DOHH2 (cell line): ENCODE measurements at regions not wholly inside any gene's neighbourhood (a gene's known extent, or its start where the extent isn't known, plus 50 kb on each side); places are given as distances from the start of the nearest gene placed in this dataset.

Experiments
- H3F3A ChIP-seq: fragments of 200-600 bp; sonication (generic), shearing (Covaris generic); 2 replicates; pipeline ENCODE4 v1.6.0; 2016; ENCODE audit warnings: antibody characterized with exemption, mild to moderate bottlenecking; ENCODE audit not compliant: control insufficient read depth, insufficient read depth
- H3K27ac ChIP-seq: fragments of 200-600 bp; sonication (generic); 2 replicates; pipeline ENCODE4 v1.5.1; 2014; ENCODE audit warnings: low read depth, mild to moderate bottlenecking, low read length, moderate library complexity
- H3K27me3 ChIP-seq: fragments of 200-600 bp; sonication (generic); 2 replicates; pipeline ENCODE4 v1.6.1; 2014; ENCODE audit warnings: mild to moderate bottlenecking, low read length, mixed read lengths; ENCODE audit not compliant: control insufficient read depth
- H3K36me3 ChIP-seq: fragments of 200-600 bp; sonication (generic); 2 replicates; pipeline ENCODE4 v1.6.1; 2014; ENCODE audit warnings: mild to moderate bottlenecking, low read length, moderate library complexity, mixed read lengths; ENCODE audit not compliant: control insufficient read depth
- H3K4me1 ChIP-seq: fragments of 200-600 bp; sonication (generic); 2 replicates; pipeline ENCODE4 v1.6.1; 2014; ENCODE audit warnings: mild to moderate bottlenecking, low read length, mixed read lengths; ENCODE audit not compliant: control insufficient read depth
- H3K4me2 ChIP-seq: fragments of 200-600 bp; sonication (generic); 2 replicates; pipeline ENCODE4 v1.6.0; 2014; ENCODE audit warnings: mild to moderate bottlenecking, low read length, moderate library complexity
- H3K4me3 ChIP-seq: fragments of 200-600 bp; sonication (generic); 2 replicates; pipeline ENCODE4 v1.5.1; 2014; ENCODE audit warnings: mild to moderate bottlenecking, low read length, mixed read lengths
- H3K79me2 ChIP-seq: fragments of 200-600 bp; sonication (generic); 2 replicates; pipeline ENCODE4 v1.6.1; 2014; ENCODE audit warnings: mild to moderate bottlenecking, low read length, mixed read lengths; ENCODE audit not compliant: control insufficient read depth
- H3K9me2 ChIP-seq: fragments of 200-600 bp; sonication (generic); replicated peaks from 2 replicates; pipeline ENCODE4 v1.6.1; 2014; ENCODE audit warnings: mild to moderate bottlenecking, low read length, mixed read lengths; ENCODE audit not compliant: control insufficient read depth
- H3K9me3 ChIP-seq: fragments of 200-600 bp; sonication (generic); 2 replicates; pipeline ENCODE4 v1.6.1; 2014; ENCODE audit warnings: antibody characterized with exemption, low read length, mixed read lengths; ENCODE audit not compliant: control insufficient read depth, insufficient read depth
- H4K20me1 ChIP-seq: fragments of 200-600 bp; sonication (generic); 2 replicates; pipeline ENCODE4 v1.6.0; 2014; ENCODE audit warnings: low read depth, mild to moderate bottlenecking, antibody characterized with exemption, low read length, moderate library complexity; ENCODE audit not compliant: control insufficient read depth, insufficient read depth
- CTCF ChIP-seq: fragments of 200-600 bp; sonication (generic); IDR thresholded peaks from one replicate; pipeline ENCODE4 v1.5.1; 2014; ENCODE audit warnings: antibody characterized with exemption, mild to moderate bottlenecking, low read depth, low read length; ENCODE audit not compliant: poor library complexity, severe bottlenecking
- EZH2phosphoT487 ChIP-seq: fragments of 200-600 bp; sonication (generic); IDR thresholded peaks from 2 replicates; pipeline ENCODE4 v1.6.1; 2017; ENCODE audit warnings: borderline replicate concordance, mild to moderate bottlenecking, antibody characterized with exemption, low read length, moderate library complexity, mixed read lengths

GRCh38 chr11:37699644-37700043 is 1101.6 kb upstream of the RAG2 start:
- no peak overlapping the region for H3K27ac ChIP-seq
- no peaks in the 10 kb centered on the region for H3K79me2 ChIP-seq
- H3K27me3 ChIP-seq, result no peaks in the 10 kb centered on the region
- peaks cover 12% of the 10 kb centered on the region; the same call in 1 of the 2 replicates for H3K9me3 ChIP-seq
- H3F3A ChIP-seq, result no peaks in the 10 kb centered on the region
- TF ChIP-seq CTCF, result no peak
- no peak for TF ChIP-seq EZH2phosphoT487
- H3K4me2 ChIP-seq, result no peak overlapping the region
- no peak overlapping the region for H3K4me3 ChIP-seq
- H3K9me2 ChIP-seq, result no peaks in the 10 kb centered on the region
- H4K20me1 ChIP-seq, result no peaks in the 10 kb centered on the region
- no peaks in the 10 kb centered on the region for H3K4me1 ChIP-seq
- H3K36me3 ChIP-seq, result no peaks in the 10 kb centered on the region

GRCh38 chr11:37695283-37695682 is 1097.2 kb upstream of the RAG2 start:
- Histone ChIP-seq H3K4me1 (no peaks in the 10 kb centered on the region), H3K4me3 (no peak overlapping the region), H3K27ac (no peak overlapping the region), H3K9me3 (peaks cover 17% of the 10 kb centered on the region; the same call in 1 of the 2 replicates), H3K27me3 (no peaks in the 10 kb centered on the region), H3F3A (no peaks in the 10 kb centered on the region), H3K36me3 (no peaks in the 10 kb centered on the region), H3K4me2 (no peak overlapping the region), H4K20me1 (no peaks in the 10 kb centered on the region), H3K9me2 (no peaks in the 10 kb centered on the region), H3K79me2 (no peaks in the 10 kb centered on the region)
- TF ChIP-seq EZH2phosphoT487, result no peak
- TF ChIP-seq CTCF, result no peak

DNA sequence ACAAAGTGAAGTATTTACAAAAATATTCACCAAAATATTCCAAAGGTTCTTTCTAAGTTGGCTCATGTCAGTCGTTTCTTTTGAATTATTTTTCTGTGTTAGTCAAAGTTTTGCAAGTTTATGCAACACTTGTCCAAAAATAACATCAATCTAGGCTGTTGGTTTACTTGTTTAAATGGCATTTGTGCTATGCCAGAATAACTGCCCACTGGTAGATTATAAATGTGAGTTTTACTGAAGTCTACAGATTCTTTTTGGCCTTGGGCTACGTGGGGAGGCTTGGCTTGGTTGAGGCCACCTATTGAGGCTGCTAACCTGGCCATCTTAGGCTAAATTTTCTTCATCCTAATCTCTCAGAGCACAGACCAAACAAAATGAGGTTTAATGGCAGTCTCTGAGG is 1091.9 kb upstream of the RAG2 start:
- Histone ChIP-seq H3K4me3 (no peak overlapping the region), H3K9me3 (peaks cover 6% of the 10 kb centered on the region; the same call in 1 of the 2 replicates), H3K36me3 (no peaks in the 10 kb centered on the region), H3K79me2 (no peaks in the 10 kb centered on the region), H3K9me2 (no peaks in the 10 kb centered on the region), H3K4me2 (no peak overlapping the region), H3K27me3 (no peaks in the 10 kb centered on the region), H3K27ac (no peak overlapping the region), H4K20me1 (no peaks in the 10 kb centered on the region), H3F3A (no peaks in the 10 kb centered on the region), H3K4me1 (no peaks in the 10 kb centered on the region)
- TF ChIP-seq EZH2phosphoT487 (no peak), CTCF (no peak)

- no peak overlapping the region for H3K27ac ChIP-seq
Observed at GRCh38 chr11:37688456-37688855, 1090.4 kb upstream of the RAG2 start.

More at GRCh38 chr11:37688456-37688855, 1090.4 kb upstream of the RAG2 start:
- Histone ChIP-seq H3K4me2 (no peak overlapping the region), H3K9me2 (no peaks in the 10 kb centered on the region), H3K4me1 (no peaks in the 10 kb centered on the region), H3K27me3 (no peaks in the 10 kb centered on the region), H3F3A (no peaks in the 10 kb centered on the region), H4K20me1 (no peaks in the 10 kb centered on the region), H3K4me3 (no peak overlapping the region), H3K79me2 (no peaks in the 10 kb centered on the region), H3K9me3 (no peaks in the 10 kb centered on the region), H3K36me3 (no peaks in the 10 kb centered on the region)
- TF ChIP-seq CTCF, result no peak
